Left cardiac atrium (tissue), 4 donors: ENCODE measurements at regions not wholly inside any gene's neighbourhood (a gene's known extent, or its start where the extent isn't known, plus 50 kb on each side); places are given as distances from the start of the nearest gene placed in this dataset.
"Not testable (repeated sequence)": the region's sequence is repeated elsewhere in the genome, so short reads cannot be mapped to it uniquely, and the experiment has no call there.

Experiments used
- ATAC-seq, 2 donors: fragments of 200-7000 bp; cut with Tn5 transposase; one replicate each; pipeline ENCODE4 v1.9.1; 2020; ENCODE audit warnings: mild to moderate bottlenecking in 2 of 2, moderate library complexity in 2 of 2
- DNase-seq: peaks from one replicate; pipeline ENCODE4 v3.0.0-alpha.2; 2020
- intact Hi-C, 2 donors: fragments of 100-400 bp; cut with DNase I; formaldehyde crosslinking; loops; one replicate each; pipeline versions ENCODE4 v1.14.1 to v1.15.1; 2022 to 2023
- donor health status: DM: no; HTN: yes; CAD: no.
- donor health status: DM: no; HTN: yes; CAD: no; lungs with severe emphysema.
- donor health status: DM: yes; HTN: yes; CAD: no.
- donor health status: Dilated cardiomyopathy.

- ATAC-seq (peak in 1 of 2 donors; percentile 35), DNase-seq (no peak)
- intact Hi-C loops, result no loop called here
Observed at GRCh38 chr4:38519666-38520065, 144.3 kb upstream of the KLF3 start.

DNA sequence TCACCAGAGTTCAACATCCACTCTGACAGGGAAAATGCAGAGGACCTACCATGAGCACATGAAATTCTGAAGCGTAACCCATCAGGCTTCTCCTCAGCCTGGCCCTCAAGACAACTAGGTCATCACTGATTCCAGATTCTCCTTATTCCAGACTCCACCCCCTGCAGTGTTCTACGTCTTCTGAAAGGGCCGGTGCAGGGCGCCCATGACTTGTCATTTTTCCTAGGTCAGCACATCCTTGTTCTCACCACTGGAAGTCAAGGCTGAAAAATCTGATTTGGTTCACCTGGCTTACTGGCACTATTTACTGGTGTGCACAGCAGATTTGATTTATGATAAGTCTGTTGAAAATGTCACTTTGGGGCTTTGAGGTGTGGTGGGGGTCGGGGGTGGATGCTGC, 140.9 kb upstream of the KLF3 start:
- no peak for DNase-seq
- intact Hi-C loops, result no loop called here
- peak; percentile 38 to 63 for ATAC-seq

DNA sequence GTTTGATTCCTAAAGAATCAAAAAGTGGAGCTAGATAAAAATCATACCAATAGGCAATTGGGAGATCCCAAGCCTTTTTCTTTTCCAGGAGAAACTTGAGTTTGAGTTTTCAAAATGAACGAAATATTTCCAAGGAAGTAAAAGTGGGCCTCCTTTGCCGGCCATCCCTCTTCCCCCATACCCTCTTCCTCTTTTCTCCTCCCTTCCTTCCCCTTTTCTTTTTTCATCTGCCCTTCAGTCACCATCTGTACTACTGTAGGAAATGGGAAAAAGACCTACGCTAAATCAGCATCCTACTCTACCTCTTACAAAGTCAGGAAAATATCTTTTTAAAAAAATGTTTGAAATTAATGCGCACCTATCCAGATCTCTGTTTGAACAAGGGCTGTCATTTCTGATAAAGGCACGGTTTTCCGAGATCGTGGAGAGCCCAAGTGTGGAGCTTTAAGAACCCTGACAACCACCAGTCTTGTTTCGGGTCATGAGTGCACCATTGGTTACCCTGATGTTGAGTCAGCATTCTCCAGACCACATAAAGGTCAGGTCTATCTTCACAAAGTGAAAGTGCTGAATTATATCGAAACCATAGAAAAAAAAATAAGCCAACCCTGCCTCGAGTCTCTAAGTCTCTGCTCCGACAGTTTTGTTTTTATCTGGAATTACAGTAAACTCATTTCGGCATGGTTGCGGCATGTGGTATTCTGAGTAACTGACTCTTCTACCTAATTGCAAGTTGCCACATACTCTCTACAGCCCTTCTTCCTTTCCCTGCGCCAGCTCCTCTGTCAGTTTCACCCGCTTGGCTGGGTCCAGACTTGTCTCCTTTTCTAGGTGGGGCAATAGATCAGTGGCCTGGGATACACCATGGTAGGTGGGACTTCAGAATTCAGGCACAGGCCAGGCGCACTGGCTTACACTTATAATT, 140.2 kb upstream of the KLF3 start:
- DNase-seq, result no peak
- intact Hi-C loops, result no loop called here
- ATAC-seq, result peak; percentile 57 to 75

DNA sequence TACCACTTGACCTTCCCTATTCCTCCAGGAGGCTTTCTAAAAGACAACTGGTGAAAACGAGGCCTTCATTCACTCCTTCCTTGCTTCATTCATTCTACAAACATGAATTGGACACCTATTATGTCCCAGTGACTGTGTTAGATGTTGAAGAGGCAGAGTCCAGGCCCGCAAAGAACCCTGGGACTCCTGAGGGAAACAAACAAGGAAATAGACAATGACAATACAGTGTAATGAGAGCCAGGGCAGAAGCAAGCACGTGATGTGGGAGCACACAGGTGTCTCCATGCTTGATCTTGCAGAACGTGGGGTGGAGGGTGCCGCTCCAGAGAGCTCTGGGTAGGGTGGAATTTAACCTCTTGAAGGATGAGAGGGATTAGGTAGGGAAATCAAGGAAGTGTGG, 137.6 kb upstream of the KLF3 start:
- ATAC-seq (no peak), DNase-seq (no peak)
- intact Hi-C loops, result no loop called here

DNA sequence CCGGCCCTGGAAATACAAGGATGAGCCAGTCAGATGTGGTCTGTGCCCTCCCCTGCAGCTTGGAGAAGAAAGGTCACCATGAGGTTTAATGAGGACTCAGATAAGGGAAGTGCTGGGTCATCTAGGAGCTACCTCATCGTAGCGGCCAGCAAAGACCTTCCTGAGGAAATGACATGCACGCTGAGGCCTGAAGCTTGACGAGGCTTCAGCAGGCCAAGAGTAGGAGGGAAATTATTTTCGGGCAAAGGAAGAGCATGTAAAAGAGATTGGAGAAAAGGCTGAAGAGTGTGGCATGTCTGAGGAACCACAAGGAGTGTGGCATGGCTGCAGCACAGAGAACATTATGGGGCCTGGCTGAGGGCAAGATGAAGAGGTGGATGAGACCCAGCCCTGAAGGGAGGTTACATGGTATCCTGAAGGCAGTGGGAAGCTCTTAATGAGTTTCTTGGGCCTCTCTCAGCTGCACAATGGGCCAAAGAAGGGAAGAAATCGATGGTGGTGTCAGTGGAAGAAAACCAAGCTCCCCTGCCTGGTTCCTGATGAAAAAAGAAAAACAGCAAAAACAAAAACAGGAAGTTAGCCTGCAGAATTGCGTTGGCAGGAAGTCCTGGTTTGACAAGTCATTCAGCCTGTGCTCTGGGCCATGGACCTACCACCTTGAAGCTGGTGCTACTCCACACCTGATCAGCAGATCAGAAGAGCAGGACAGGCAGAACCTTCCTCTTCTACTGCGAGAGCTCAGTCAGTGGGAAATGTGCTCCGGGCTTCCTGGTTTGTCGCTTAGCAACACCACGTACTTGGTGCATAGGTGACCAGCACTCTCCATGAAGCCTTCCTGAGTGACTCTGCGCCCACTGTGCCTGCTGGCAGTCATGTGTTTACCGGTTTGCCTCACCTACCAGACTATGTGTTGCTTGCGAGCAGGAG, 134.5 kb upstream of the KLF3 start:
- intact Hi-C loops, result no loop called here
- peak; percentile 39 for DNase-seq
- peak; percentile 68 to 79 for ATAC-seq

GRCh38 chr4:38530486-38530885, 133.5 kb upstream of the KLF3 start:
- ATAC-seq (no peak), DNase-seq (no peak)
- intact Hi-C loops, result no loop called here

- no peak for DNase-seq
- peak in 1 of 2 donors; percentile 31 for ATAC-seq
- intact Hi-C loops, result no loop called here
Observed at GRCh38 chr4:38531141-38531727, 132.8 kb upstream of the KLF3 start.

- ATAC-seq (no peak), DNase-seq (no peak)
- intact Hi-C loops, result no loop called here
Observed at GRCh38 chr4:38532908-38533499, 131.0 kb upstream of the KLF3 start.

- intact Hi-C loops, result no loop called here
- ATAC-seq (no peak), DNase-seq (no peak)
Observed at GRCh38 chr4:38534344-38535045, 129.5 kb upstream of the KLF3 start.

DNA sequence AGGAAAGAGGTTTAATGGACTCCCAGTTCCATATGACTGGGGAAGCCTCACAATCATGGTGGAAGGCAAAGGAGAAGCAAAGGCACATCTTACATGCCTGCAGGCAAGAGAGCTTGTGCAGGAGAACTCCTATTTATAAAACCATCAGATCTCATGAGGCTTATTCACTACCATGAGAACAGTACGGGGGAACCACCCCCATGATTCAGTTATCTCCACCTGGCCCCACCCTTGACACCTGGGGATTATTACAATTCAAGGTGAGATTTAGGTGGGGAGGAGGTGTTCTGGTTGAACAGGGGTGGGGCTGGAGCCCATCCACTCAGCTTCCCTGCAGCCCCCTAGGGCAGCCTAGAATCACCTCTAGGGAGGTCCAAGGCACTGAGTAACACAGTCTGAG, 128.9 kb upstream of the KLF3 start:
- ATAC-seq, intact Hi-C loops, DNase-seq: not testable (repeated sequence)

- ATAC-seq, result no peak
- intact Hi-C loops, result no loop called here
- no peak for DNase-seq
Observed at GRCh38 chr4:38535717-38536116, 128.3 kb upstream of the KLF3 start.

GRCh38 chr4:38536716-38537115, 127.3 kb upstream of the KLF3 start:
- ATAC-seq, result no peak
- DNase-seq, result no peak
- intact Hi-C loops, result no loop called here

GRCh38 chr4:38537666-38538065, 126.3 kb upstream of the KLF3 start:
- intact Hi-C loops, result no loop called here
- ATAC-seq (no peak), DNase-seq (no peak)

GRCh38 chr4:38538517-38538916, 125.5 kb upstream of the KLF3 start:
- no peak for DNase-seq

DNA sequence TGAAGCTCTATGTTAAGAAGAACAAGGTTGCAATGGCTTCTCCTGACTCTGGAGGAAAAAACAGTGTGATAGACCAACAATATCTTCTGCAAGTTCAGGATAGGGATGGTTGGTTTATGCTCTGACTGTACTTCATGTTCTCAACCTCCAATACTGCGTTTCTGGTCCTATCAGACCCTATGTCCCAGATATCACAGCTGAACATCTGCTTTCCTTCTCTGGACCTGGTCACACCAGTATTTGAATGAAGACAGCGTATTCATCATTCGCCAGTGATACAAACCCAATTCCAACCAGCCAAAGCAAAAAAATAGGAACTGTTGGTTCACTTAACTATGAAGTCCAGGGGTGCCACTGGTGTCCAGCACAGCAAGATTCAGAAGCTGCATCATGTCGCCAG, 124.5 kb upstream of the KLF3 start:
- ATAC-seq, result no peak
- intact Hi-C loops, result no loop called here
- no peak for DNase-seq

More at GRCh38 chr4:38538517-38538916, 125.5 kb upstream of the KLF3 start:
- intact Hi-C loops, result no loop called here
- ATAC-seq, result no peak

GRCh38 chr4:38547052-38547451, 116.9 kb upstream of the KLF3 start:
- DNase-seq, result no peak
- no peak for ATAC-seq
- intact Hi-C loops, result no loop called here

DNA sequence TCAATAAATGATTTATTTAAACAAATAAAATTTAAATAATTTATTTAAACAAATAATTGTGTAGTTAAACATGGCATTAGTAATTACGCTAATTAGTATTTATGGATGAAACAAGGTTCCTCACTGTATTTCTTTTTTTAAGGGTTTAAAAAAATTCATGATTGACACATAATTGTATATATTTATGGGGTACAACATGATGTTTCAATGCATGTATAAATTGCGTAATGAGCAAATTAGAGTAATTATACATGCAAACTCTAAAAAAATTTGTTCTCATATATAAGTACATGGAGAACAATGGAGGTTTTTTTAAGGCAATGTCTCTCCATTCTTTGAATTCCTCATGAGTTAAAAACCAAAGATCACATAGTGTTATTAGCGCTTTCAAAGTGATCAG, 115.7 kb upstream of the KLF3 start:
- DNase-seq, result no peak
- intact Hi-C loops, result no loop called here
- ATAC-seq, result no peak

GRCh38 chr4:38559374-38559773, 104.6 kb upstream of the KLF3 start:
- no peak for DNase-seq
- intact Hi-C loops, result no loop called here
- ATAC-seq, result no peak

GRCh38 chr4:38560340-38560739, 103.7 kb upstream of the KLF3 start:
- intact Hi-C loops, result no loop called here
- DNase-seq (no peak), ATAC-seq (no peak)
